GM19328 (cell line): ENCODE measurements at regions not wholly inside any gene's neighbourhood (a gene's known extent, or its start where the extent isn't known, plus 50 kb on each side); places are given as distances from the start of the nearest gene placed in this dataset.
"Not testable (repeated sequence)": the region's sequence is repeated elsewhere in the genome, so short reads cannot be mapped to it uniquely, and the experiment has no call there.

Experiments
- ATAC-seq: cut with Tn5 transposase; IDR thresholded peaks from one replicate; pipeline ENCODE4 v1.9.1; 2021; ENCODE audit warnings: mild to moderate bottlenecking, moderate library complexity; ENCODE audit not compliant: unreplicated experiment

DNA sequence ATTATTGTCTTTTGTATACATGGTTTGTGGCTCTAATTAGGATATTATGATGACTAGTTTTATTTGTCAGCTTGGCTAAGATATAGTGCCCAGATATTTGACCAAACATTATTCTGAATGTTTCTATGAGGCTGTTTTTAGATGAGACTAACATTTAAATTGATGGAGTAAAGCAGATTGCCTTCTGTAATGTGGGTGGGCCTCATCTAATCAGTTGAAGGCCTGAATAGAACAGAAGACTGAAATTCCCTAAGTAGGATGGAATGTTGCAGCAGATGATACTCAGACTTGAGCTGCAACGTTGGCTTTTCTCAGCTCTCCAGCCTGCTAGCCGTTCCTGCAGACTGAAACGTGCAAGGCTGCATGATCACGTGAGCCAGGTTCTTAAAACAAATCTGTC is 546.5 kb downstream of the EDEM1 start:
- ATAC-seq = no peak

DNA sequence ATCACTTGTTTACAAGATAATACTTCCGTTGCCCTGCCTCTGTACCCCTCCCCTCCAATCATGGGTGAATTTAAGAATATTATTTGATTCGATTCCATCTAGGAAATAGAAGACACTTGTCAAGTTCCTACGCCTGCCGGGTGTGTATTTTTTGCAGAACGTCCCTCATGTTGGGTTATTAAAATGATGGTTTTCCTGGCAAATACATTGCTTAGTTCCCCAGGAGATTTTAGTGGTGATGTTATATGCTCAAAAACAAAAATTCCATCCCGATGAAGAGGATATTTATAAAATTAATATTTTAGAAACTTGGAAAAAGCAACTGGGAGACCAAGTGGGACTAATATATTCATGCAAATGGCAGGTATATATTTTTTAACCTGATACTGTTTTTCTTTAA is 548.4 kb downstream of the EDEM1 start:
- no peak for ATAC-seq

DNA sequence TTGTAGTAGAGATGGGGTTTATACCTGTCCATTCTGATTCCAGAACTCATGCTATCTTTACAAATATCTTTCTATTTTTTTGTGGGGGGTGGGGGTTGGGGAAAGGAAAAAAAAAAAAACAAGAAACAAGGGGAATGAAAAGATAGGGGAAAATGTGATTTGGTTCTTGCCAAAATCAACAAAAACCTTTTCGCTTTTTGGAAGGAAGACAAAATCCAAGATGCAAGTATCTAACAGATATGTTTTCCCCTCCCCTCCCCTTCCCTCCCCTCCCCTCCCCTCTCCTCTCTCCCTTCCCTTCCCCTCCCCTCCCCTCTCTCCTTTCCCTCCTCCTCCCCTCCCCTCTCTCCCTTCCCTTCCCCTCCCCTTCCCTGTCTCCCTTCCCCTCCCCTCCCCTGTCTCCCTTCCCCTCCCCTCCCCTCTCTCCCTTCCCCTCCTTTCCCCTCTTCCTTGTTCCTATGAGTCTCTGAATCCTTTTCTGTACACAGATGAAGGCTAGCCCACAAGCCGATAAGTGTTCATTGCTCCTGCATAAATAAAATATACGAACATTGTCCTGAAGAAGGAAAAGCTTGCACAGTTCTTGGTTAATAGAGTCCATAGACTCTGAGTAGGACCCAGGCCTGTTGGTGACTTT is 551.9 kb downstream of the EDEM1 start:
- no peak for ATAC-seq

DNA sequence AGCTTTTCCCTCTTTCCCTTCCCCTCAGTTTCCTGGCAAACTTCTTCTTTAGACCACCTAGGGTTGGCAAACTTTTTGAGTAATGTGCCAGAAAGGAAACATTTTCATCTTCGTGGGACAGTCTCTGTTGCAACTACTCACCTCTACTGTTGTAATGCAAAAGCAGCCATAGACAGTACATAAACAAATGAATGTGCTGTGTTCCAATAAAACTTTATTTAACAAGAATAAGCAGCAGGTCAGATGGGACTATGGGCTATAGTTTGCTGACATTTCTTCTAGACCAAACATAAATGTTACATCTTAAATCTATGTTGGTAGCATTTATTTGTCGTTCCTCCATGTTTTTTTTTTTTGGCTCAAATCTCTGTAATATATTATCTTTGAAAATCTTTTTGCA is 552.4 kb downstream of the EDEM1 start:
- ATAC-seq = no peak

DNA sequence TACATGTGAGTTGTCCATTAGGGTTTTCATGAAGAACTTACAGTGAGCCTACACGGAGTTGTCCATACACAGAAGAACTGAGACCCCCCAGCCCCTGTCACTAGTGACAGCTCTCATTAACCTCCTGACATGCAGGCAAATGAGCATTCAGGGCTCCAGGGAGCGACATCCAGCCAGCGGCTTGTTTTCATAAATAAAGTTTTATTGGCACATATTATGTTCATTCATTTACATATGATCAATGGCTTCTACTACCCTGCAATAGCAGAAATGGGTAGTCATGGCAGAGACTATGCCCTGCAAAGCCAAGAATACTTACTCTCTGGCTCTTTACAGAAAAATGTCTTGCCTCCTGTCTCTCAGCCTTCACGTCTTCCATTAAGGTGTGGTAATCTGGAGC is 553.5 kb downstream of the EDEM1 start:
- ATAC-seq = no peak

DNA sequence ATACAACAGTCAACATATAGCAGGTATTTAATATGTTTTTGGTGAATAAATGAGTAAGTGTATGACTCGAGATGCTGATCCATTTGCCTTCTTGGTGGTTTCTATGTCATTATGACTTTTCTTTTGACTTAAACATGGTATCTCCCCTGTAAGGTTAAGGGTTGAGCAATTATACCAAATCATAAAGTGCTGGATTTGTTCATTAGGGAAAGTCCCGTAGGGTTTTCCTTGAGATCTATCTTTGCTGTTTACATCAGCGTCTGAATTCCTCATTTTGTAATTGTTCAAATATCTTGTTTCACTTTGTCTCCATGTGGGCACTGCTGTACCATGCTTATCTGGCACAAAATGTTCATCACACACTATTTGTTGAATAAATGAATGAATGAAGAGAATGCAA is 562.6 kb downstream of the EDEM1 start:
- no peak for ATAC-seq

DNA sequence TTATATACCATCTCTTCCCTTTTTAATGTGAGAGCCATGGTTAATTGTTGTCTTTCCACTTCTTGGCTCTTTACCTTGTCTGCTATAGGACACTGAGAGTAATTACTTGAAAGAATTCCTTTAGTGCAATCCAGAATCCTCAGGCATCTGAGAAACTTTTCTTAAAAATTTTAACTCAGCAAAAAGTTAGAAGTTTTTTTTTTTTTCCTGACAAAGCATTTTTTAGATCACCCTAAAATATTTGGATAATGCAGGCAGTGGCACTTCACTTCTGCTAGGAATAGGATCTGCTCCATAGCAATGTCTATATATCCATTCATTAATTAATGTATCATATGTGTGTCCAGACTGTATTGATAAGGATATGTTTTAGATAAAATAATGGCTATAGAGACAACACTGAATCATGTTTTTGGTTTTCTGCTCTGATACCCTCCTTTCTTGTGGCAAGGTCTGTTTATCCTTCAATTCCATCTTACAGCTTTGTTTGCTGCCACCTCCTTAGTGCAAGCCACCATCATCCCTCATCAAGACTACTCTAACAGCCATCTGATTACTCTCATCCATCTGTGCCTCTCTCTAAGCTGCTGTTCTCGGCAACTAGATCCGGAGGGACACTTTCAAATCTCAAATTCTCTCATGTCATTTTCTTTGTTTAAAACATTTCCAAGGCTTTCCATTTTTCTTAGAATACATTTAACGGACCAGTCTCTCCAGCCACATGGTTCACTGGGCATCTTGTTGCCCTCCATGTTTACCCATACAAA is 563.5 kb downstream of the EDEM1 start:
- no peak for ATAC-seq

DNA sequence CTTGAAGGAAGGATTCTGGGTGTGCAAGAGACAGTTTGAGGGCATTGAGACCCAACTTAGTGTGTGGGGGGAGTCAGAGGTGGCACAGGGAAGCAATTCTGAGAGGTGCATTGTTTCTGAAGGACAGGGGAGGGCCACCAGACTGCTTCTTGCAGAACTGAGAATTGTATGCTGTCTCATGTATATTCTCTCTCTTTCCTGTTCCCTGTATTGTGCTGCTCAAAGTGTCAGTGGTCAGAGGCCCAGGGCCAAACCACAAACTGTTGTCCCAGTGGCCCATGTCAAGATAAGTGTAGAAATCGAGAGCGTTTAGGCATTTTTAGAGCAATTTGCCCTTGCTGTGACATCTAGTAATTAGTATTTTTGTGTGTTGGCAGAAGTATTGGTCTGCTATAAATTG is 567.1 kb downstream of the EDEM1 start:
- no peak for ATAC-seq

DNA sequence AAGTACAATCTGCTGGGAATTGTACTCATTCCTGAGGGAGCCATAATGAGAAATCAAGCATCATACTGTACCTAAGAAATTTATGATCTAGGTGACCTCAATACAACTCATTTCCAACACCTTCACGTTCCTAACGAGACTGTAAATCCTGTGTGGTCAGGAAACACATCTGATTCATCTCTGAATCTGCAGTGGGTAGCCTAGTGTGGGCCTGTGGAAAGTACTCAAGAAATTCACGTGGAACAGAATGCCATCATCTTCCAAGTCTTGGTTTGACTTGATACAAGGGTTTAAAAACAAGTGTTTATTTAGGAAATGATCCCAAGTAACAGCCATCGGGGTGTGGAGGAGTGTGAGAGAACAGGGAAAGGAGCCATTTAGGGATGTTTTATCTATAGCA is 568.9 kb downstream of the EDEM1 start:
- ATAC-seq = no peak

DNA sequence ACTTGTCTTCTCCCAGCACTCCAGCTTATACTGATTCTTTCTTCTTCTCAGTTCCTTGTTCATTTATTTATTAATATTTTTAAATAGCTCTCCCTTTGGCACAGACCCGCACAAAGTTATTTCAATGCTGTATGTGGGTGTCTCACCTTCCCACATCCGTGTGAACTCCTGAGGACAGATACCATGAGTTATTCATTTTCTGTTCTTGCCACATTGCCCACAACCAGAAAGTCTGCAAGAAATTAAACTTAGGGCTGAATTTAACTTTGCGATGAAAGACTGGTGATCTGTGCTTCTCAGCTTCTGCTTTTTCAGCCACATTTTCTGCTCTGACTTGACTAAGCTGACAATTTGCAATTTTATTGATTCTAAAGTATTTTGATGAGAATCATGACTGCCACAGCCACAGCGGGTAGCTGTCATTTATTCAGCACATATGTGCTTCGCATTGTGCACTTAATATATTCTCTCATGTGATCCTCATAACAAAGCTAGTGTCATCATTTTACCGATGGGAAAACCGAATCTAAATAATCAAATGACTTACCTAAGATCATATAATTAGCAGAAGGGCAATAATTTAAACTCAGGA is 569.8 kb downstream of the EDEM1 start:
- no peak for ATAC-seq

DNA sequence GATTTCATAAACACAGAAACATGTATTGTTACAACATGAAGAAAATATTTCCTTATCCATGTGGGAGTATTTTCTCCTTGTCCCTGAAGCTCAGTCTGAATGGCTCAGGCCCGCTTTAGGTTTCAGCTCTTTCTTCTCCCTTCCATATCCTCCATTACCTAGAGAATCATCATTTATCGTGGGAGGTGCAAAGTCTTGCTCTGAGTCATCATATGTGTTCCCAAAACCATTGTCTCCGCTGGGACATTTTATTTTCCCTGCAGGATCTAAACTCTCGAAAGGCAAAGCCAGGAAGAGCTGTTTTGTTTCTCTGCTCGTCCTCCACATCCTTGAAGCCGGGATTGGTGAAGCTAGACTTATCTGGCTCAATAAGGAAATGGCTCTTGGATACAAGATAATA is 571.2 kb downstream of the EDEM1 start:
- no peak for ATAC-seq

DNA sequence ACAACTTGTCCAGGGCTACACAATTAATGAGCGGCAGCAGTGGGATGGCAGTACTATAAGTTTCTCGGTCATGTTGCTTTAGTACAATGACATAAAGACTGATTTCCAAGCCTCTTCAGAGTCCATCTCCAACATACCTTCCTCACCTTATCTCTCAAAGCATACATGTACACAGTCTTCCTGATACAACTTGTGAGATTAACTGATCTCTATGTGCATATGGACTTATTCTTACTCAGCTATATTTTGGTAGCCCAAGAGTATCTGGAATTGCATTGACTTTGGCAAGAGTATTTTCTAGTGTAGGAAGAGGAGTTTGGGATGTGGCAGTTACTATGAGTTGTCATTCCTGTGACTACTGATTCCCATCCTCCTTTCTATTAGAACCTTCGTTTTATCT is 575.0 kb downstream of the EDEM1 start:
- ATAC-seq = no peak

DNA sequence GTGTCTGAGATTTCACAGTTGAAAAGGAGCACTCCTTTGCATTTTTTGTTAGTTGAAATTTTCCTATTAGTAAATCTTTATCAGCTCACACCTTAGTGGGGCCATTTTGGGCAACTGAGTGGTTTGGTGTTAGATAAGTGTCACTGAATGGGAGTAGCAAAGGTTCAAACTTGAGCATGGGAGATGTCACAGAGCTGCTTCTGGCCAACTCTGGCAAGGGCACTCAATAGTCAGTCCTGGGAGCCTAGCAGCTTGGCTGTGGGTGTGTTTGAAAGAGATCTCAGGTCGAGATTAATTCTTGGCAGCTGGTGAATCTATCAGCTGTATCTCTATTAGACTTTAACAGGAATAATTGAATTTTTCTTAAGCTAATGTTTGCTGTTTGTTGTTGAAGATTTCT is 579.3 kb downstream of the EDEM1 start:
- ATAC-seq = no peak

DNA sequence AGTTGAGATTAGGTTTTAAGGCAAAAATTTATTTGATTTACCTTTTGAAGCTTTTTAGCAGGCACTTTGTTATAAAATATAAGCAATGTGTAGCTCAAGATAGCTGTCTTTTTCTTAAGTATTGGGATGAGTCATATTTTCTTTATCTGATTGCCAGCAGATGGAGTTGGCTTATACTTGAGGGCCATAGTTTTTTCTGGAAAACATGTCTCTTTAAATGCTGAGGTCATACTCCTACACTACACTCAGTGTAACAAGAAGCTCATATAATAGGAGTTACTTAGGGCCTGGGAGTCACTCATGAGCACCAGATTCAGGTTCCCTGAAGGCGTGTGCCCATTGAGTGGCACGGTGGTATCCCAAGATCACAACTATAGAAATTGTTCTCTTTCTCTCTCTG is 579.8 kb downstream of the EDEM1 start:
- ATAC-seq = no peak

DNA sequence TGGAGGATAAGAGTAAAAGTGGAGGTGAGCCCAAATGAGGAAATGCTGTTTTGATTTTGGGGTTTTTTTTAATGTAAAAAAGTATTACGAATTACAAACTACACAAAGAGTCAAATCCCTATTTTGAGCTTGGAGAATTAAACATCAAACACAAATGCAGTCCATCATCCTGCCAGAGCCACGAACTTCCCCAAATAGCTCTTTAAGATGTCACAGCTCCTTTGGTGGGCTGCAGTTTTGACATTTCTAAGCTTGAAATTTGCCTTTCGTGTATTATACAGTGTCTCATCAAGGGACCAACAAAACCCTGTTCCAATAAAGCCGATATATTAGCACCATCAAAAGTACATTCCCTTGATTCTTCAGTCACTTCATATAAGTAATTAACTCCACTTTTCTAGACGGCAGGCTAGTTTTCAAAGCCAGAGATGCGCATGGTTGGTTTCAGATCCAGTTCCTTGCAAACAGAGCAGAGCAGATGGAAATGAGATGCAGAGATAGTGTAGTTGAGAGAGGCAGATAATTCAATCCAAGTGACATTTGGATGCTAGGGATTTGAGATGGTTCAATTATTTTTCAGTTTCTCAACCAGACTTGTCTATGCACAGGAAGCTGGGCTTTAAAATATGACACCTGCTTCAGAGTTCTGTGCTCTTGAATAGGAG is 580.9 kb downstream of the EDEM1 start:
- no peak for ATAC-seq

DNA sequence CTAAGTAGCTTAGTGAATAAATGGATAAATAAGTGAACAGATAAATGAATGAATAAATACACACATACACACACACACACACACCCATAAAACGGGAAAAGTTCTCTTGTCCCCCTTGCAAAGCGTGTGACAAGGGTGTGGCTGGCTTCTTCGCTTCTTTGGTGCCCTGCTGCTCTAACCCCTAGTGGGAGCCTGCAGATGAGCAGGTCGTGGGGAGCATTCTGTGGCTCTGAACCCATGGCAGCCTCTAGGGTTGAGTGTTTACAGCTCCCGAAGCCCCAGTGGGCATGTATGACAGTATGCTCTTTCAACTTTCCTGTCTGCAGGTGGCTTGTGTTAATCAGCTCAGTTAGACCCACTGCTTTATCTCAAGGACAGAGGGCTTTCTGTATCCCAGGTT is 582.3 kb downstream of the EDEM1 start:
- no peak for ATAC-seq

DNA sequence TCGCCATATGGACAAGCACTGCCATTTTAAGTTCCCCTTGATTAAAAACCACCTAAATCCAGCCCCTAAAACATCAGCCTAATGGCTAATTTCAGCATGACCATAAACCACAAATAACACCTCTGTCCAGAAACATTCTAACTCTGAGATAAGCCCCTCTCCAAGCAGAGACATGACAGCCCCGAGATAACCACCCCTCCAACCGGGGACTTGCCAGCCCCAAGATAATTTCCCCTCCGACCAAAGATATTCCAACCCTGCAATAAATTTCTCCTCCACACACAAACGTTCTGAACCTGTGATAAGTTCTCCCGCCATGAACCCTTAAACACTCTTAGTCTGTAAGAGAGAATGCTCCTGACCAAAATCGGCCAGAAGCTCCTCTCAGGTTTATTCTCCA is 586.8 kb downstream of the EDEM1 start:
- no peak for ATAC-seq

DNA sequence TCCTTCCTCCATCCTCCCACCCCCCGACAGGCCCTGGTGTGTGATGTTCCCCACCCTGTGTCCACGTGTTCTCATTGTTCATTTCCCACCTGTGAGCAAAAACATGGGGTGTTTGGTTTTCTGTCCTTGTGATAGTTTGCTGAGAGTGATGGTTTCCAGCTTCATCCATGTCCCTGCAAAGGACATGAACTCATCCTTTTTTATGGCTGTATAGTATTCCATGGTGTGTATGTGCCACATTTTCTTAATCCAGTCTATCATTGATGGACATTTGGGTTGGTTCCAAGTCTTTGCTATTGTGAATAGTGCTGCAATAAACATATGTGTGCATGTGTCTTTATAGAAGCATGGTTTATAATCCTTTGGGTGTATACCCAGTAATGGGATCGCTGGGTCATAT is 587.6 kb downstream of the EDEM1 start:
- ATAC-seq = not testable (repeated sequence)

DNA sequence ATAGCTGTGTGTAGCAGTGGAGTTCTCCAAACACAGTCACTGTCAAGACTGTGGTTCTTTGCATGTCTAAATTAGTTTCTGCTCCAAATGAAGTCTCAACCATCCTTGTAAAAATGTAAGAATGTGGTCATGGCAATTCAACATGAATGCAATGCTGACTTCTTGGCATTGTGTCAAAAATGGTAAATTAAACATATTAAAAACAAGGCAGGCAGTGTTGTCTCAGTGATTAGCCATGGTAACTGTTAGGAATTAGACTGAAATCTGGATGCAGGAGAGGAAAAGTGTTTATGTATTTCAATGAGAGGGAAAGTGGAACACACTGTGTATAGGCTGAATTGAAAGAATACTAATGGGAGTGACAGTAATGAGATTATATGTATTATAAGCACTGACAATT is 597.2 kb downstream of the EDEM1 start:
- no peak for ATAC-seq

DNA sequence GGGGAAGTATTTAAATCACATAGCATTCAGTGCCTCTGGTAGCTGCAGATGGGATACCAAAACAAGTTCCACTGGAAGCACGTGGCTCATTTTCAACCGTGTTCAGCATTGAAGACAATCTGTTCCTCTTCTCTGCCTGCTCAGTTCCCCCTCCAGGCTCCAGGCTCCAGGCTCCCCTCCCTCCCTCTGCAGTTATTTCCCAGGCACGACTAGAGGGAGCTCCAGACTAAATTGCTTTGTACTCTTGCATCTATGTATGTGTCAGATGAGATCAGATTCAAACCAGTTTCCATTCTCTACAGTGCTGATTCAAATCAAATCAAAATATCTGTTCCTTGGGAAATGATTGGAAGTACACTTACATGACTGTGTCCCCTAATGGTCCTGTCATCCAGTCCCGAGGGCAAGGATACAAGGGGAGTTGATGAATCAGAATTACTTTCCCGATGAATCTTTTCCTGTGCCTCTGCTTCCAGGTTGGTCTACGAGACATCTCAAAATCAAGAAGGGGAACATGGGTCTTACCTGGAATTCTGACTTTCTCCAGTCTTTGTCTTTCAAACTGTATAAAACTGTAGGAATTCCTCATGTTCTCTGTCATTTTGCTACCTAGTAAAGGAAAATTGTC is 600.5 kb downstream of the EDEM1 start:
- ATAC-seq = no peak

DNA sequence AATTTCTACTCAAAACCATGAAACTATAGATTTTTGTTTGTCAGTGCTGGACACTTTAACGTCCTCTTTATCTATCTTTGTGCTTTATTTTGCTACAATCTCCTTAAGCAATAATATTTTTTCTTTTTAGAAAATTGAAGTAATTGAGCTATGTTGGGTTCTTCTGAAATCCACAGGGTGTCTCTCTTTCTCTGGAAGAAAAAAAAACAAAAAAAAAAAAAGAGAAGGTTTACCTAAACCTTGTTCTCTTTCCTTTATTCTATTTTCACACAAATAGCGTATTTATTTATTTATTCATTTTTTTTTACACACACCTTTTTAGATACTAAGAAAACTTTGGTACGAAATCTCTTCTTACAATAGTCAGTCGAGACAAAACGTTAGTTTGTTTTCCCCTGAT is 601.0 kb downstream of the EDEM1 start:
- no peak for ATAC-seq

DNA sequence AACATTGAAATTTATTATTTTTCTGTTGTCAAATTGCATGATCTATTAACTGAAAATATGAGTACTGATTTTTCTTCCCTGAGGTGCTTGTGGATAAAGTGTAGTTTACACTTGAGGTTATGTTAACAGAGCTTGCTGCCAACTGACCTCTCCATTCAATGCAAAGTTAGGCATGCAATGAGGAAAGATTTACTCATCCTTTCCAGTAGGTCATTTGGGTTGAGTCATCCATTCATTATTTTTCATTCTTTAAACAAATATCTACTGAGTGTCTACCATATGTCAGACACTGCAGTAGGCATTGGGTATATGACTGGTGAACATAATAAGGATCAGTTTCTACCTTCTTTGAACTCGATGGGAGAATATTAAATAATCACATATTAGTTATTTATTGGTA is 604.1 kb downstream of the EDEM1 start:
- no peak for ATAC-seq
